HG03175 (cell line): ENCODE measurements at regions not wholly inside any gene's neighbourhood (a gene's known extent, or its start where the extent isn't known, plus 50 kb on each side); places are given as distances from the start of the nearest gene placed in this dataset.
"Not testable (repeated sequence)": the region's sequence is repeated elsewhere in the genome, so short reads cannot be mapped to it uniquely, and the experiment has no call there.

ENCODE experiments used
- ATAC-seq: cut with Tn5 transposase; IDR thresholded peaks from one replicate; pipeline ENCODE4 v1.9.1; 2021; ENCODE audit warnings: mild to moderate bottlenecking, moderate library complexity; ENCODE audit not compliant: unreplicated experiment

GRCh38 chr15:26132811-26133210 lies 269.7 kb upstream of the ATP10A start:
- ATAC-seq, result no peak

- no peak for ATAC-seq
Observed at GRCh38 chr15:26129852-26130251, 266.7 kb upstream of the ATP10A start.

- ATAC-seq, result no peak
Observed at GRCh38 chr15:26128611-26129140, 265.5 kb upstream of the ATP10A start.

- no peak for ATAC-seq
Observed at GRCh38 chr15:26126819-26127387, 263.8 kb upstream of the ATP10A start.

- ATAC-seq, result no peak
Observed at GRCh38 chr15:26126070-26126469, 262.9 kb upstream of the ATP10A start.

- ATAC-seq, result no peak
Observed at GRCh38 chr15:26125664-26126063, 262.5 kb upstream of the ATP10A start.

- ATAC-seq, result no peak
Observed at GRCh38 chr15:26119322-26119721, 256.2 kb upstream of the ATP10A start.

- ATAC-seq, result no peak
Observed at GRCh38 chr15:26115229-26115943, 252.3 kb upstream of the ATP10A start.

- ATAC-seq, result not testable (repeated sequence)
Observed at GRCh38 chr15:26114128-26114527, 251.0 kb upstream of the ATP10A start.

GRCh38 chr15:26113296-26113695 lies 250.2 kb upstream of the ATP10A start:
- ATAC-seq, result no peak

GRCh38 chr15:26109203-26109602 lies 246.1 kb upstream of the ATP10A start:
- no peak for ATAC-seq

- ATAC-seq, result no peak
Observed at GRCh38 chr15:26106556-26106955, 243.4 kb upstream of the ATP10A start.

GRCh38 chr15:26103002-26103404 lies 239.9 kb upstream of the ATP10A start:
- no peak for ATAC-seq

GRCh38 chr15:26102365-26102764 lies 239.2 kb upstream of the ATP10A start:
- no peak for ATAC-seq

GRCh38 chr15:26101443-26101842 lies 238.3 kb upstream of the ATP10A start:
- no peak for ATAC-seq

- ATAC-seq, result no peak
Observed at GRCh38 chr15:26098801-26099200, 235.7 kb upstream of the ATP10A start.

- ATAC-seq, result no peak
Observed at GRCh38 chr15:26097216-26097615, 234.1 kb upstream of the ATP10A start.

GRCh38 chr15:26096581-26096980 lies 233.5 kb upstream of the ATP10A start:
- ATAC-seq, result no peak

- ATAC-seq, result no peak
Observed at GRCh38 chr15:26095710-26096330, 232.7 kb upstream of the ATP10A start.

GRCh38 chr15:26091184-26091583 lies 228.1 kb upstream of the ATP10A start:
- no peak for ATAC-seq

- no peak for ATAC-seq
Observed at GRCh38 chr15:26087881-26088280, 224.8 kb upstream of the ATP10A start.

GRCh38 chr15:26087395-26087794 lies 224.3 kb upstream of the ATP10A start:
- no peak for ATAC-seq
